ENCODE measurements at regions not wholly inside any gene's neighbourhood (a gene's known extent, or its start where the extent isn't known, plus 50 kb on each side); places are given as distances from the start of the nearest gene placed in this dataset.
"Not testable (repeated sequence)": the region's sequence is repeated elsewhere in the genome, so short reads cannot be mapped to it uniquely, and the experiment has no call there.

DNA sequence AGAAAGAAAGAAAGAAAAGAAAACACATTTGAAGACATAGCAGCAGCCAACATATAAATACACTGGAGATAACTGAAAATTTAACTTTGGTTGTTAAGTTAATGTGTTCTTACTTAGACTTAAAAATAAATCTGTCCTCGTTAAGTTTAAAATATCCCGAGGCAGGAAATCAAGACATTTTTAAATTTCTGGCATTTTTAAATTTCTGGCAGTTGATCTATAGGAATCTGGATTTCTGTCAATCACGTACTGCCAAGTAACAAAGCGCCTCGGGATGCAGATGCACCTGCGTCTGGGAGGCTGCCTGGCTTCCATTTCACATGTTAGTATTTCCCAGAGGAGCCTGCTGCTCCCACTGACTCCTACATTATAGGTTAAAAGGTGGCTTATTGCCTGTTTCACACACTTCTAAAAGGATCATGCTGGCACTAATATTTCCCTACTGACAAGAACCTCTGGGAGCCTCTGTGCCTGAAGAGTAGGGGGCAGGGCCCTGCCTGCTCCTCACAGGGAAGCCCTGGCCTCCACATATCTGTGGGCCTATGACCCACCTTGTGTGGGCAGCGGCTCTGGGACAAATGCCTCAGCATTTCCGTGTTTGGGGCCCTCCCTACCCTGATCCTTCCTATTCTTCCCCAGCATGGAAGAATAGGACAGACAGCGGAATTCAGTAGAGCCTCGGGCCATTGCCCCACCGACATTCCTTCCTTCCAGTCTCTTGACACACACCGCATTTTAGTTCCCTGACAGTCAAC lies 62.8 kb upstream of the ATP12A start:
- ATAC-seq (no peak), DNase-seq (ENCODE audit: low spot score) (no peak)

DNA sequence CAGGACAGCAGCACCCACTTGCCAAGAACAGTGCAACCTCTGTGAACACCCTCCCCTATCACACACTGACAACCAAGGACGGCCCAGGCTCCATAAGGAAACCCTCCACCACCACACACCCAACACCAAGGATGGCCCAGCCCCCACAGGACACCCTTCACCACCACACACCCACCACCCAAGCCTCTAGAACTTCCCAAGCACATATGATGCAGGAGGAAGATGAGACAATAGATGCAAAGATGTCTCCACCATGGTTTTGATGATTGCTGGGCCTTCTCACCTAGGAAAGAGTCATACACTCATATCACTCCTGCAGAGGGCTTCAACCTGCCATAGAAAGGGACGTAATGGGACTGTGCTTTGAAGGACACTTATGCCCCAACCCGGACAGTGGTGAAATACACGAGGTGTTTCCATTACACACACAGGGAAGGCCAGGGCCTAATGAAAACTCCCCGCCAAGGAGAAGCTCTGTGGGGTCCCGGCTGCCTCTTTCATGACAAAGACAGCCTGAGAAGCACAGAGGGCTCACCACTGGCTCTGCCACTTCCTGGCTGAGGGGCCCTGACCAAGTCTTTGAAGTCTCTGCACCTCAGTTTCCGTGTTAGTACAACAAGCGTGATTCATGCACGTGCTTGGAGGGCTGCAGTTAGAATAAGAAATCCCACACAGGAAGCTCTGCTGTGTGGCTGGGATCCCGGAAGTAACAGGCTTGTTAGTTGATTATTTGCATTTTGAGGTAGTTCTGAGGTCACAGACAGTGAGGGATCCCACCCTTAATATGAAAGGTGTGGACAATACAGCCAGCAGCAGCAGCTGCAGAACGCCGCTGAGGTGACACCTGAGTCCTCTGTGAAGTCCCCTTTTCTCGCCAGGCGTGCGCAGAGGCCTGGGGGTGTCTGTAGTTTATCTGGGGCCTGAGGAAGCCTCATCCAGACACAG lies 61.9 kb upstream of the ATP12A start:
- DNase-seq (ENCODE audit: low spot score) (no peak), ATAC-seq (no peak)

DNA sequence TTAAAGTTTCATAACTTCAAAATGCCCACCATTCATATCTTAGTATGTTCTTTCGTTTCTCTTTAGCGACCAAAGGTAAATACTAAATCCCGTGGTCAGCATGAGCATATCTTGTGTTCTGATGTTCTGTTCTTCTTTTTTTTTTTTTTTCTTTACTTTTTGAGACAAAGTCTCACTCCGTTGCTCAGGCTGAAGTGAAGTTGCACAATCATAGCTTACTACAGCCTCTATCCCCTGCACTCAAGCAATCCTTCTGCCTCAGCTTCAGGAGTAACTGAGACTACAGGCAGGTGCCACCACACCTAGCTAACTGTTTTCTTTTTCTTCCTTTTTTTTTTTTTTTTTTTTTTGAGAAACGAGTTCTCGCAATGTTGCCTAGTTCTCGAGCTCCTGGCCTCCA lies 60.9 kb upstream of the ATP12A start:
- DNase-seq (ENCODE audit: low spot score) (no peak), ATAC-seq (no peak)

DNA sequence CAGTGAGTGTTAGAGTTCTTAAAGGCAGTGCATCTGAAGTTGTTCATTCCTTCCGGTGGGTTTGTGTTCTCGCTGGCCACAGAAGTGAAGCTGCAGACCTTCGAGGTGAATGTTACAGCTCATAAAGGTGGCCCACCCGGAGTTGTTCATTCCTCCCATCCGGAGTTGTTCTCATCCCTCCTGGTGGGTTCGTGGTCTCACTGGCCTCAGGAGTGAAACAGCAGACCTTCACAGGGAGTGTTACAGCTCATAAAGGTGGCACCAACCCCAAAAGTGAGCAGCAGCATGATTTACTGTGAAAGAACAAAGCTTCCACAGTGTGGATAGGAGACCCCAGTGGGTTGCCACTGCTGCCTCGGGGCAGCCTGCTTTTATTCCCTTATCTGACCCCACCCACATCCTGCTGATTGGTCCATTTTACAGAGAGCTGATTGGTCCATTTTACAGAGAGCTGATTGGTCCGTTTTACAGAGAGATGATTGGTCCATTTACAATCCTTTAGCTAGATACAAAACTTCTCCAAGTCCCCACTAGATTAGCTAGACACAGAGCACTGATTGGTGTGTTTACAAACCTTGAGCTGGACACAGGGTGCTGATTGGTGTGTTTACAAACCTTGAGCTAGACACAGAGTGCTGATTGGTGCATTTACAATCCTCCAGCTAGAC lies 57.6 kb upstream of the ATP12A start:
- DNase-seq (ENCODE audit: low spot score); ATAC-seq: not testable (repeated sequence)

DNA sequence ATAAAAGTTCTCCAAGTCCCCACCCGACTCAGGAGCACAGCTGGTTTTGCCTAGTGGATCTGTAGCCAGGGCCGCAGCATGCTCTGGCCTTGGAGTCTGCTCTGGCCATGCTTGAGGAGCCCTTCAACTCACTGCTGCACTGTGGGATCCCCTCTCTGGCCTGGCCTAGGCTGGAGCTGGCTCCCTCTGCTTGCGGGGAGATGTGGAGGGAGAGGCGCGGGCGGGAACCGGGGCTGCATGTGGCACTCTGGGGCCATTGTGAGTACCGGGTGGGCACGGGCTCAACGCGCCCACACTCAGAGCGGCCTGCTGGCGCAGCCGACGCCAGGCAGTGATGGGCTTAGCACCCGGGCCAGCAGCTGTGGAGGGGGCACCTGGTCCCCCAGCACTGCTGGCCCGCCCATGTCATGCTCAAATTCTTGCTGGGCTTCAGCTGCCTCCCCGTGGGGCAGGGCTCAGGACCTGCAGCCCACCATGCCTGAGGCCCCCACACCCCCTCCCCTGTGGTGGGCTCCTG lies 57.0 kb upstream of the ATP12A start:
- no peak for DNase-seq (ENCODE audit: low spot score)
- no peak for ATAC-seq

DNA sequence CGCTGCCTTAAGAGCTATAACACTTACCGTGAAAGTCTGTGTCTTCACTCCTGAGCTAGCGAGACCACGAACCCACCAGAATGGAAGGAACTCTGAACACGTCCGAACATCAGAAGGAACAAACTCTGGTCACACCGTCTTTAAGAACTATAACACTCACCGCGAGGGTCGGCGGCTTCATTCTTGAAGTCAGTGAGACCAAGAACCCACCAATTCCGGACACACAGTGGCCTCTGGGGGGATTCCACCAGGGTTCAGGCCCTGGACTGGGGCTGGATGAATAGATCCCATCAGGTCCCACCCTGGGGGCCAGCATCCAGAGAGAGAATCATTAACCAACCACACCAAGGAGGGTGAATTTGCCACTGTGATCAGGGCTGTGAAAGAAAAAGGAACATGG lies 55.8 kb upstream of the ATP12A start:
- DNase-seq (ENCODE audit: low spot score) (no peak), ATAC-seq (no peak)

DNA sequence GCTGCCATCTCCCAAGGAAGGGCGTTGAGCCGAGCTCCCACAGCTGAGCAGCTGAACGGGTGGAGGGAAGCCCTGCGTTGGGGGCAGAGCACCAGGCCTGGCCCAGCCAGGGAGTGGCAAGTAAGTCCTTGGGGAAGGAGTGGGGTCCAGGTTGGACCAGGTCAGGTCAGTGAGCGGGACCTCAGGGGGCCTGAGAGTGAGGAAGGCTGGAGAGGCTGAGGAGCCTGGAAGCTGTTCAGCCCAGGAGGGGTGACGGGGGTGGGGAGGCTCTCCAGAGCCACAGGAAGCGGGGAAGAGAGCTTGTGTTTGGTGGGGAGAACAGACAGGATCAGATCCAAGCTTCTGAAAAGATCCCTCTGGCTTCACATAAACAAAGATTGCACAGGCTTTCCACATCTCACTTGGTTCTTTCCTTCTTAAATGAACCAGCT lies 55.4 kb upstream of the ATP12A start:
- ATAC-seq (no peak), DNase-seq (ENCODE audit: low spot score) (no peak)

DNA sequence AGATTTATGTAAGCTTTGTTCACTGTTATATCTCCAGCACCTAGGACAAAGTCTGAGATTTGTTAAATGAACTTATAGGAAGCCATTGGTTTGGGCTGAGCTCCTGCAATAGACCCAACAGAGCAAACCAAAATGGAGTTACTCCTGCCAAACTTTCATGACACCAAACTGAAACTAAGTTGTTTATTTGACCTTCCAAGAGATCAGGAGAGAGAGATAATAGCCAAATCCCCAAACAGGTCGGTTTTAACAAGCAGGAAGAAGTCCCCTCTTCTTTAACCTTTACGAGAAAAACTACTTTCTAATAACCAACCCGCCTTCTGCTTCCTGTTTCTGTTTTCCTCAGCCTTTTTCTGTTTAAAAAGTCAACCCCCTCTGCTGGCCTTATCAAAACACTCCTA lies 54.9 kb upstream of the ATP12A start:
- no peak for ATAC-seq
- DNase-seq (ENCODE audit: low spot score) = no peak

DNA sequence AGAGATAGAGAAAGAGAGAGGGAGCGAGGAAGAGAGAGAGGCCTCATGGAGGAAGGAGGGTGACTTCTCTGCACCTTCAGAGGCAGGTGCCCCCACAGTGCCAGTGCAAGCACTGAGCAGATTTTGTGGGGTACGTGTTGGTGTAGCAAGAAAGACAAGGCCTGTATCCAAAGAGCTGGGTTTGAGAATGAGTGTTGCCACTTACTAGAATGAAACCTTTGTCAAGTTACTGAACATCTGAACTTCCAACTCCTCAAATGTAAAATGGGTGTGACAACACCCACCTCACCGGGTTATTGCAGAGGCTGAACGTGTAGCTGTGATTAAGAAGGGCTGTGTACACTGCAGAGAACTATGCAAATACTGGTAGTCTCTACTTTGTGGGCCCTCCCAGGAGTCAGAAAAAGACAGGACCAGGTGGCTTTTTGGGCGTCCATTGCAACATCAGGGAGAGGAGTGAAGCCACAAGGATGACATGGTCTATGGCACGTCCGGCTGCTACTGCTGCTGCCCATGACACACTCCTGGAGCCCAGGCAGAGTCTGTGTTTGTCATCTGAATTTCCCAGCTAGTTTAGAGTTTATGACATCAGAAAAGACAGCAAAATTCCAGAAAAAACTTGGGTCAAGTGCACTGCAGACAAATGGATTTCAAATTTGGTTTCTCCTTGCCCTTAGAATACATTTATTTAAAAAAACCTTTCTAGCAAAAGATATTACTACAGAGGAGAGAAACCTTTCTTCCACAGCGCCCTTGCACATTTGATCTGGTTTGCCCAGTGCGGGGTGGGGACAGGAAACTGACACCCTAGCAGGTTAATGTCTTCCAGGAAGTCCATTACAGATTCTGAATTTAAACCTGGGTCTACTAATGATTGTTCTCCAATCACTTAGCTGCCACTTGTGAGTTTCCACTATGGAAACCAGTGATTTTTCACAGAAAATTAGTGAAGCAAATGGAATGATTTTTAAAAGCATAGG lies 54.0 kb upstream of the ATP12A start:
- no peak for ATAC-seq
- DNase-seq (ENCODE audit: low spot score) = no peak

DNA sequence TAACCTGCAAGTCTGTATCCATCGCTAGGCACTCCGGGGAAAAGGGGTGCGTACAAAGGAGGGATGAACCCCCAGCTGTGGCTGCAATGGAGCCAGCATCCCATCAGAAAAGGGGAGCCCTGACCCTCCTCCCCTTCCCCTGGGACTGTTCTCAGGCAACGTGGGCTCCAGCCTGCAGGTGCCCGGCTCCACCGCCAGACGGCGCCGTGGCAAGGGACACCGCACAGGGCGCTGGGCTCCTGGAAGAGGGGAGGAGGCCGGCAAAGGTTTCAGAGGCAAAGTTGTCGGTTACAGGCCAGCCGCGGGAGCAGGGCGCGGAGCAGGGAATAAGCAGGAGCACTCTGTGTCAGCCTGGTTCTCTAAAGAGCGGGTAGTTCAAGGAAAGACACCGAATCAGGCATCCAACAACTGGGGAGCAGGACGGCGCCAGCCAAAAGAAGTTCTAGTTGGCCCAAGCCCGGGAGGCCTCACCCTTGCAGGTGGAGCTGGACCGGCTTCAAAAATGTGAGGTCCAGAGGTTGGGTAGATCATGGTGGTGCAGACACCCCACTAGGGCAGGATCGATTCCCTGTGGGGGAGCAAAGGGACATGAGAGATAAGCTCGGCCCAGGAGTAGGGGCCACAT lies 53.0 kb upstream of the ATP12A start:
- ATAC-seq (peak; percentile 64), DNase-seq (ENCODE audit: low spot score) (no peak)

DNA sequence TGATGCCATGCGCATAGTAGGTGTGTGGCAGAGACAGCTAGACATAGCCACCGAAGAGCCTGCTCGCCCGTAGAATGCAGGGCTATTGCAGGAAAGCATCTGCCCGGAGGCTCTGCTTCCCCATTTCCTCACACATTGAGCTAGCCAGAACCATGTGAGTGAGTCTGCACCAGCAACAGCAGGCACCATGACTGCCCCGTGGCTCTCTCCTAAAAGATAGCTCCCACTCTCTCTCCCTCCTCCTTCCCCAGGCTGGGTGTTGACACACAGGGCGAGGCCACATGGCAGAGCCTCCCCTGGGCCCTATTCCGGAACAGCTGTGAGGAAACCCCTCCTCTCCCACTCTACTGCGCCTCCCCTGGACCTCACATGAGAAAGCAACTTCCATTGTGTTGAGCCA lies 52.3 kb upstream of the ATP12A start:
- ATAC-seq (no peak), DNase-seq (ENCODE audit: low spot score) (no peak)

DNA sequence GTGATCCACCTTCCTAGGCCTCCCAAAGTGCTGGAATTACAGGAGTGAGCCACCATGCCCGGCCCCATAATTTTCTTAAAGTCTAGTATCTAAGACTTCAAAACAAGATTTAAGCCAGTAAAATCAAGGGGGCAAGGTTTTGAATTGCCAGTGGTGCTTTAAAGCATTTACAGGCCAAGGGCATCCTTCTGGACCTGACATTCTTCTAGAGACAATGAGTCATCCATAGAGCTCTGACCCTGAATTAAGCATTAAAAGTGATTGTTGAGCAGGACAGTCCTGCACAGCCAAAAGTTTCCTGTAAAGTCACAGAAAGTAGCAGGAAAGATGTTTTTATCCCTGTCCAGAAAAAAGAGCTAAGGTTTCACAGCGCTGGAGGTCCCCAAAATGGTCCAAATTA lies 50.9 kb upstream of the ATP12A start:
- ATAC-seq (no peak), DNase-seq (ENCODE audit: low spot score) (no peak)

DNA sequence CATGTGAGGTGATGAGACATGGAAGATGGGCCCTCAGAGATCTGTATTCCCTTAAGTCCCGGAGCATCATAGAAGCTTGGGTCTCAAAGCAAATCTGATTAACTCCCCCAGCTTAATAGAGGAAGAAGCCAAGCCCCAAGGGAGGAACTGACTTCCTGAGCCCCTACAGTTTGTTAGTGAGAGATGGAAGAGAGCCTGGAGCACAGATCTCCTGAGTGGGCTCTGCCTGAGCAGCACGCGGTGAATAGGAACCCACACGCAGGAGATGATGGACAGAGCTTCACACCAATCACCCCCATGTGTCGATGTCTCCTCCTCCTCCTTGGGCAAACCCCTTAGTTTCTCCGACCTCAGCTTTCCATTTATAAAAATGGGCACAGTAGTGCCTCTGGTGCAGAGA lies 50.1 kb upstream of the ATP12A start:
- DNase-seq (ENCODE audit: low spot score) (no peak), ATAC-seq (no peak)

Data from left lobe of liver (tissue), 2 donors.